ENCODE measurements at regions not wholly inside any gene's neighbourhood (a gene's known extent, or its start where the extent isn't known, plus 50 kb on each side); places are given as distances from the start of the nearest gene placed in this dataset.

DNA sequence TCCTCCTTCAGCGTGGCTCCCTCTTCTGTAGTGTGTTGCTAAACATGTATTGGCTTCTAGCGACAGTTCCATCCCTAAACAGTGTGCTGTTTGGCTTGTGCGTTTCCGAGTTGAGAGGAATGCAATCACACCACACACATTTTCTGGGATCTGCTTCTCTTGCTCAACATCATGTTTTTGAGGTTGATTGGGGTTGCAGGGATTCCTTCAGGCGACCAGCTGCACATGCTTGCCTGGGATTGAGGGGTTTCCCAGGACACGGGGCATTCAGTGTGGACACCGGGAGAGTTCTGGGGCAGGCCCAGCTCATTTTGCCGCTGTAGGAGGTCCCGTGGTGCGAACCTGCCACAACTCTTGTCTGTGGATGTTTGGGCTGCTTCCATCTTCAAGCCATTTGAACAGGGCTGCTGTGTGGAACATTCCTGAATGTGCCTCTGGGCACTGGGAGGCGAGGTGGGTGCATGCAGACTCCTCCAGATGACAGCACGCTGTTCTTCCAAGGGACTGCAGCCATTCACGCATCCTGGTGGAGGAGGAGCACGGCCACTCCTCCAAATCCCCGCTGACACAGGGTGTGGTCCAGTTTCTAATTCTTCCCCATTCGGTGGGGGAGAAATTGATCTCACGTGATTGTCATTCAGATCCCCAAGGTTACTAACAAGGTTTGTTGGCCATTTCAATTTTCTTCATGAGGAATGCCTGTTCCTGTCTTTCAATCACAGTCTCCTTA is 82.8 kb downstream of the PLXNA1 start:
- TF ChIP-seq, protein P1, sequence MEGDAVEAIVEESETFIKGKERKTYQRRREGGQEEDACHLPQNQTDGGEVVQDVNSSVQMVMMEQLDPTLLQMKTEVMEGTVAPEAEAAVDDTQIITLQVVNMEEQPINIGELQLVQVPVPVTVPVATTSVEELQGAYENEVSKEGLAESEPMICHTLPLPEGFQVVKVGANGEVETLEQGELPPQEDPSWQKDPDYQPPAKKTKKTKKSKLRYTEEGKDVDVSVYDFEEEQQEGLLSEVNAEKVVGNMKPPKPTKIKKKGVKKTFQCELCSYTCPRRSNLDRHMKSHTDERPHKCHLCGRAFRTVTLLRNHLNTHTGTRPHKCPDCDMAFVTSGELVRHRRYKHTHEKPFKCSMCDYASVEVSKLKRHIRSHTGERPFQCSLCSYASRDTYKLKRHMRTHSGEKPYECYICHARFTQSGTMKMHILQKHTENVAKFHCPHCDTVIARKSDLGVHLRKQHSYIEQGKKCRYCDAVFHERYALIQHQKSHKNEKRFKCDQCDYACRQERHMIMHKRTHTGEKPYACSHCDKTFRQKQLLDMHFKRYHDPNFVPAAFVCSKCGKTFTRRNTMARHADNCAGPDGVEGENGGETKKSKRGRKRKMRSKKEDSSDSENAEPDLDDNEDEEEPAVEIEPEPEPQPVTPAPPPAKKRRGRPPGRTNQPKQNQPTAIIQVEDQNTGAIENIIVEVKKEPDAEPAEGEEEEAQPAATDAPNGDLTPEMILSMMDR (IDR thresholded peaks at IDR 0.05; ENCODE audit: insufficient read depth, low read depth, low read length), result no peak
- TF ChIP-seq EZH2 (IDR thresholded peaks at IDR 0.05; ENCODE audit: insufficient read depth, low read length), result no peak

Data from astrocyte (in vitro differentiated cells and primary cell).